ENCODE measurements at regions not wholly inside any gene's neighbourhood (a gene's known extent, or its start where the extent isn't known, plus 50 kb on each side); places are given as distances from the start of the nearest gene placed in this dataset.

DNA sequence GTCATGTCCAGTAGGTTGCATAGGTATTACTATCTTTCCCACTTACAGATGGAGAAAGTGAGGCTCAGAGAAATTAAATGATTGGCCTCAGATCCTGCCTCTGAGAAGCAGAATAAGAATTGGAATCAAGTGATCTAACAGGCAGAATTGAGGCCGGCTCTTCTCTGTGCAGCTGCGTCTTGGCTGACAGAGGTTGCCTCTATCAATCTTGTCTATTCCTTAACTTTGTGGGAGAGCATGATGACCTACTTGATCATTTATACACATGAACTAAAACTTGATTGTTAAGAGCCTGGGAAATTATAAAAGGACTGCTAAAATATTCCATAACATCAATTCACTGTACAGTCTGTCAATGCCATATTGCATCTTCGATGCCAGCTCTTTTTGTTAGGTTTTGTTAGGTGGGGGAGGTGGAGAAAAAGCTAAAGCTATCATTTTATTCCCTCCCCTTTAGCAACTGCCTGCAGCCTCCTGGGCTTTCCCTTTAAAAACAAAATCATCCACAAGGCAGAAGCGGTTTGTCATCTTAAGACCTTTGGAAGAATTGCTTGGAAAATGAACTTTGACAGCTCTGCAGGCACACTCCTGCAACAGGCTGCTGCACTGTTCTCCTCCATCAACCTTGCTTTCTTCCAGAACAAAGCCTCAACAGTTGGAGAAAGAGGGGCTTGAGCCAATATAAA lies 247.4 kb downstream of the SMARCA2 start:
- Histone ChIP-seq H3K4me2 (ENCODE audit: low read depth, low read length) (no peak overlapping the region), H2AFZ (replicated peaks; ENCODE audit: low read length, poor library complexity) (no peak overlapping the region), H3K4ac (ENCODE audit: low read depth, low read length) (no peak overlapping the region), H4K5ac (ENCODE audit: low read depth, low read length) (no peak overlapping the region), H2BK120ac (ENCODE audit: low read depth, low read length) (no peak overlapping the region), H3K9ac (ENCODE audit: low read depth, low read length) (no peak overlapping the region), H3K23ac (ENCODE audit: low read depth, low read length) (no peak overlapping the region), H3K36me3 (ENCODE audit: control insufficient read depth, insufficient read depth, low read length) (no peaks in the 10 kb centered on the region), H4K20me1 (ENCODE audit: insufficient read depth, low read length) (no peaks in the 10 kb centered on the region), H4K91ac (ENCODE audit: insufficient read depth, low read depth, low read length) (no peak overlapping the region), H3K9me3 (ENCODE audit: control insufficient read depth, insufficient read depth, low read length) (no peaks in the 10 kb centered on the region), H3K56ac (ENCODE audit: extremely low read depth, insufficient read depth, low read length) (no peak overlapping the region), H3K79me1 (ENCODE audit: low read depth in 1 of 2, low read length in 2 of 2) (no peaks in the 10 kb centered on the region), H2AK9ac (replicated peaks; ENCODE audit: low read depth, low read length, poor library complexity) (no peak overlapping the region), H3K27ac (ENCODE audit: insufficient read depth, low read length) (no peak overlapping the region), H3K9me1 (ENCODE audit: insufficient read depth, low read length) (no peaks in the 10 kb centered on the region), H3K4me1 (ENCODE audit: control insufficient read depth, insufficient read depth, low read length) (0 out of 2 replicates have a peak, but pooled peaks cover 2% of the 10 kb centered on the region), H4K8ac (ENCODE audit: low read depth in 2 of 2, low read length in 2 of 2) (no peak overlapping the region), H3K27me3 (ENCODE audit: control insufficient read depth, insufficient read depth, low read length) (peaks cover 8% of the 10 kb centered on the region), H2BK15ac (ENCODE audit: low read depth, low read length) (no peak overlapping the region), H3K14ac (replicated peaks; ENCODE audit: low read depth, low read length) (no peak overlapping the region), H3K18ac (ENCODE audit: low read depth, low read length) (no peak overlapping the region), H2BK20ac (ENCODE audit: low read depth, low read length) (no peak overlapping the region), H2BK5ac (ENCODE audit: low read depth, low read length, poor library complexity, severe bottlenecking) (no peak overlapping the region), H3K4me3 (ENCODE audit: insufficient read depth, low read depth, low read length) (no peak overlapping the region), H2AK5ac (ENCODE audit: low read depth, low read length) (no peak overlapping the region)
- intact Hi-C loops (cut with micrococcal nuclease) (no loop called here), in situ Hi-C loops (cut with MboI; ENCODE audit: low sequenced_read_pairs) (no loop called here), dilution Hi-C loops (cut with HindIII; ENCODE audit: low sequenced_read_pairs, unreplicated experiment) (no loop called here)
- POLR2A ChIA-PET (ENCODE audit: unreplicated experiment): interaction anchor here (0.6 kb wide), 1 partner anchor 27 kb away, joined by 3 read pairs; no protein-coding TSS in a partner anchor
- no CpG with 5 or more reads among the region's 4 CpGs for WGBS, 2 experiments (ENCODE audit: extremely low coverage in 2 of 2, insufficient read length in 1 of 2)
- no TSS peak for BruUV-seq (replicated peaks)
- CTCF ChIA-PET: no interaction called here
- no peak for DNase-seq
- ATAC-seq (ENCODE audit: low read depth): no peak
- TF ChIP-seq CEBPB (IDR thresholded peaks at IDR 0.05; ENCODE audit: low read depth, low read length) (no peak), MAZ (IDR thresholded peaks at IDR 0.05; ENCODE audit: borderline replicate concordance, low read depth, low read length) (no peak), MXI1 (IDR thresholded peaks at IDR 0.05; ENCODE audit: borderline replicate concordance, low read depth, low read length) (no peak), RAD21 (IDR thresholded peaks at IDR 0.05; ENCODE audit: low read length) (no peak), MAFK (IDR thresholded peaks at IDR 0.05; ENCODE audit: low read depth, low read length) (no peak), CTCF (conservative IDR thresholded peaks at IDR 0.05; ENCODE audit: low read depth, low read length) (no peak), BHLHE40 (IDR thresholded peaks at IDR 0.05; ENCODE audit: low read depth, low read length) (no peak), POLR2A (IDR thresholded peaks at IDR 0.05; ENCODE audit: low read depth, low read length) (no peak), NFE2L2 (IDR thresholded peaks at IDR 0.05; ENCODE audit: low read depth, low read length) (no peak), RCOR1 (IDR thresholded peaks at IDR 0.05; ENCODE audit: insufficient replicate concordance, low read length) (no peak), ELK1 (IDR thresholded peaks at IDR 0.05; ENCODE audit: borderline replicate concordance, low read depth, low read length) (no peak), CHD1 (IDR thresholded peaks at IDR 0.05; ENCODE audit: low read depth, low read length) (no peak), SMC3 (IDR thresholded peaks at IDR 0.05; ENCODE audit: low read depth, low read length) (no peak), RFX5 (IDR thresholded peaks at IDR 0.05; ENCODE audit: low read depth, low read length) (no peak), FOS (IDR thresholded peaks at IDR 0.05; ENCODE audit: low read depth, low read length) (no peak)
- TF ChIP-seq, protein P1, sequence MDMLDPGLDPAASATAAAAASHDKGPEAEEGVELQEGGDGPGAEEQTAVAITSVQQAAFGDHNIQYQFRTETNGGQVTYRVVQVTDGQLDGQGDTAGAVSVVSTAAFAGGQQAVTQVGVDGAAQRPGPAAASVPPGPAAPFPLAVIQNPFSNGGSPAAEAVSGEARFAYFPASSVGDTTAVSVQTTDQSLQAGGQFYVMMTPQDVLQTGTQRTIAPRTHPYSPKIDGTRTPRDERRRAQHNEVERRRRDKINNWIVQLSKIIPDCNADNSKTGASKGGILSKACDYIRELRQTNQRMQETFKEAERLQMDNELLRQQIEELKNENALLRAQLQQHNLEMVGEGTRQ (IDR thresholded peaks at IDR 0.05; ENCODE audit: low read depth, low read length): no peak

Data from IMR-90 (cell line).